OCI-LY1 (cell line): ENCODE measurements at regions not wholly inside any gene's neighbourhood (a gene's known extent, or its start where the extent isn't known, plus 50 kb on each side); places are given as distances from the start of the nearest gene placed in this dataset.

Source experiments
- EZH2 ChIP-seq: fragments of 200-600 bp; sonication (generic), shearing (Covaris generic); IDR thresholded peaks from 2 replicates; pipeline ENCODE4 v1.8.0; 2017; ENCODE audit warnings: borderline replicate concordance, mixed run types, mild to moderate bottlenecking, antibody characterized with exemption, low read length, moderate library complexity, mixed read lengths
- TF ChIP-seq, protein P1 (sequence below): fragments of 200-600 bp; sonication (generic), shearing (Covaris generic); IDR thresholded peaks from 2 replicates; pipeline ENCODE4 v1.5.1; 2017; ENCODE audit warnings: mild to moderate bottlenecking, antibody characterized with exemption, low read length, moderate library complexity, mixed read lengths

DNA sequence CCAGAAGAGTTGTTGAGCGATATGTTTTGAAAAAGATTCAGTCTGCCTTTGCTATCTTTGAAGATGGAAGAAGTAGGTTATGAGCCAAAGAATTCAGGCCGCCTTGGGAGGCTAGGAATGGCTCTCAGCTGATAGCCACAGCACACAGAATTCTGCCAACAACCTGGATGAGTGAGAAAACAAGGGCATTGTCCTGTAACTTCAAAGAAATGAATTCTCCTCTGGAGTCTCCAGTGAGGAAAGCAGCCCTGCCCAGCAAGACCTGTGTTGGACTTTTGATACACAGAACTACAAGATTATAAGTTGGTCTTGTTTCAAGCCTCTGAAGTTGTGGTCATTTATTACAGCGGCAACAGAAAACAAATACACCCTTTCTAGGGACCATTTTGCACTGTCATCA is 509.9 kb upstream of the ZNF608 start:
- no peak for TF ChIP-seq EZH2
- TF ChIP-seq, protein P1, sequence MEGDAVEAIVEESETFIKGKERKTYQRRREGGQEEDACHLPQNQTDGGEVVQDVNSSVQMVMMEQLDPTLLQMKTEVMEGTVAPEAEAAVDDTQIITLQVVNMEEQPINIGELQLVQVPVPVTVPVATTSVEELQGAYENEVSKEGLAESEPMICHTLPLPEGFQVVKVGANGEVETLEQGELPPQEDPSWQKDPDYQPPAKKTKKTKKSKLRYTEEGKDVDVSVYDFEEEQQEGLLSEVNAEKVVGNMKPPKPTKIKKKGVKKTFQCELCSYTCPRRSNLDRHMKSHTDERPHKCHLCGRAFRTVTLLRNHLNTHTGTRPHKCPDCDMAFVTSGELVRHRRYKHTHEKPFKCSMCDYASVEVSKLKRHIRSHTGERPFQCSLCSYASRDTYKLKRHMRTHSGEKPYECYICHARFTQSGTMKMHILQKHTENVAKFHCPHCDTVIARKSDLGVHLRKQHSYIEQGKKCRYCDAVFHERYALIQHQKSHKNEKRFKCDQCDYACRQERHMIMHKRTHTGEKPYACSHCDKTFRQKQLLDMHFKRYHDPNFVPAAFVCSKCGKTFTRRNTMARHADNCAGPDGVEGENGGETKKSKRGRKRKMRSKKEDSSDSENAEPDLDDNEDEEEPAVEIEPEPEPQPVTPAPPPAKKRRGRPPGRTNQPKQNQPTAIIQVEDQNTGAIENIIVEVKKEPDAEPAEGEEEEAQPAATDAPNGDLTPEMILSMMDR: no peak
